Body of pancreas (tissue), 4 donors: ENCODE measurements at regions not wholly inside any gene's neighbourhood (a gene's known extent, or its start where the extent isn't known, plus 50 kb on each side); places are given as distances from the start of the nearest gene placed in this dataset.

Experiments
- ATAC-seq: fragments of 150-250 bp; one replicate; pipeline ENCODE4 v1.9.1; 2016
- DNase-seq, 4 donors: peaks; one replicate each; pipeline ENCODE4 v3.0.0-alpha.2; 2019
- H3K27ac ChIP-seq, 4 donors: fragments of 200-600 bp; sonication (generic); 1 replicate in 3 of 4; 2 replicates in 1 of 4; pipeline versions ENCODE4 v1.5.1 to v1.6.1; 2016 to 2019; ENCODE audit warnings: mild to moderate bottlenecking in 1 of 4, mixed read lengths in 1 of 4, moderate library complexity in 1 of 4
- H3K27me3 ChIP-seq, 2 donors: fragments of 200-600 bp; sonication (generic); one replicate each; pipeline ENCODE4 v1.6.0; 2016; ENCODE audit warnings: mild to moderate bottlenecking in 1 of 2
- H3K36me3 ChIP-seq, 2 donors: fragments of 200-600 bp; sonication (generic); replicated peaks in 1 of 2; 2 replicates each; pipeline ENCODE4 v1.5.1; 2016; ENCODE audit warnings: low read depth in 2 of 2; ENCODE audit not compliant: insufficient read depth in 1 of 2
- H3K4me1 ChIP-seq: fragments of 200-600 bp; sonication (generic); one replicate; pipeline ENCODE4 v1.6.0; 2016
- H3K4me3 ChIP-seq, 2 donors: fragments of 200-600 bp; sonication (generic); 1 replicate in 1 of 2; 2 replicates in 1 of 2; pipeline ENCODE4 v1.5.1; 2016 to 2019
- H3K9me3 ChIP-seq, 3 donors: fragments of 200-600 bp; sonication (generic); 1 replicate in 2 of 3; 2 replicates in 1 of 3; pipeline ENCODE4 v1.5.1; 2016
- CTCF ChIP-seq, 7 experiments: fragments of 450-650 bp in 4 of 7; fragments of 200-600 bp in 3 of 7; sonication (generic) in 3 of 7; IDR thresholded peaks; one replicate each; pipeline ENCODE4 v1.5.1; 2016 to 2019; ENCODE audit warnings: antibody characterized with exemption in 7 of 7
- POLR2A ChIP-seq, 3 donors: fragments of 450-650 bp; IDR thresholded peaks; one replicate each; pipeline ENCODE4 v1.6.1; 2016; ENCODE audit warnings: antibody characterized with exemption in 3 of 3, mild to moderate bottlenecking in 2 of 3
- WGBS, 2 donors: methylation state at CpG; one replicate each; pipeline ENCODE4 v1.1.5; 2017; 5-methylcytosine and 5-hydroxymethylcytosine counted together
- intact Hi-C: fragments of 100-400 bp; cut with DNase I; formaldehyde crosslinking; loops from one replicate; pipeline ENCODE4 v1.15.1; 2023

- Histone ChIP-seq H3K27me3 (no peaks in the 10 kb centered on the region), H3K27ac (no peak overlapping the region), H3K4me1 (no peaks in the 10 kb centered on the region), H3K4me3 (no peak overlapping the region), H3K36me3 (no peaks in the 10 kb centered on the region), H3K9me3 (no peaks in the 10 kb centered on the region)
- no peak for DNase-seq
- intact Hi-C loops: no loop called here
- TF ChIP-seq CTCF (IDR thresholded peaks at IDR 0.05) (no peak), POLR2A (IDR thresholded peaks at IDR 0.05) (no peak)
- ATAC-seq: no peak
Measured at GRCh38 chrX:95841863-95842262, 842.8 kb upstream of the DIAPH2 start.

GRCh38 chrX:95860127-95860526, 824.5 kb upstream of the DIAPH2 start:
- H3K27me3 ChIP-seq: no peaks in the 10 kb centered on the region
- intact Hi-C loops: no loop called here
- H3K36me3 ChIP-seq: no peaks in the 10 kb centered on the region
- DNase-seq: no peak
- H3K27ac ChIP-seq: no peak overlapping the region
- no peaks in the 10 kb centered on the region for H3K4me1 ChIP-seq
- no peak for ATAC-seq
- no peaks in the 10 kb centered on the region for H3K9me3 ChIP-seq
- 50 to 84% methylated on average over 1 of the region's 1 CpG for WGBS, 2 donors
- TF ChIP-seq POLR2A (IDR thresholded peaks at IDR 0.05) (no peak), CTCF (IDR thresholded peaks at IDR 0.05) (no peak)
- no peak overlapping the region for H3K4me3 ChIP-seq

GRCh38 chrX:95875661-95876060, 809.0 kb upstream of the DIAPH2 start:
- Histone ChIP-seq H3K4me3 (no peak overlapping the region), H3K36me3 (no peaks in the 10 kb centered on the region), H3K27me3 (no peaks in the 10 kb centered on the region), H3K9me3 (no peaks in the 10 kb centered on the region), H3K4me1 (no peaks in the 10 kb centered on the region), H3K27ac (no peak overlapping the region)
- intact Hi-C loops: no loop called here
- no peak for ATAC-seq
- TF ChIP-seq CTCF (IDR thresholded peaks at IDR 0.05) (no peak), POLR2A (IDR thresholded peaks at IDR 0.05) (no peak)
- WGBS, 2 donors: 25 to 29% methylated on average over 1 of the region's 1 CpG
- no peak for DNase-seq

GRCh38 chrX:95878874-95879273, 805.8 kb upstream of the DIAPH2 start:
- no peaks in the 10 kb centered on the region for H3K4me1 ChIP-seq
- H3K27me3 ChIP-seq: no peaks in the 10 kb centered on the region
- intact Hi-C loops: no loop called here
- ATAC-seq (no peak), DNase-seq (no peak)
- no peaks in the 10 kb centered on the region for H3K36me3 ChIP-seq
- TF ChIP-seq CTCF (IDR thresholded peaks at IDR 0.05): no peak
- TF ChIP-seq POLR2A (IDR thresholded peaks at IDR 0.05): no peak
- H3K27ac ChIP-seq: no peak overlapping the region
- no peak overlapping the region for H3K4me3 ChIP-seq
- WGBS, 2 donors: 26 to 33% methylated on average over 4 of the region's 4 CpGs
- H3K9me3 ChIP-seq: no peaks in the 10 kb centered on the region

GRCh38 chrX:95884186-95884585, 800.5 kb upstream of the DIAPH2 start:
- intact Hi-C loops: no loop called here
- 34 to 44% methylated on average over 2 of the region's 2 CpGs for WGBS, 2 donors
- H3K36me3 ChIP-seq: no peaks in the 10 kb centered on the region
- no peaks in the 10 kb centered on the region for H3K27me3 ChIP-seq
- H3K4me3 ChIP-seq: no peak overlapping the region
- no peaks in the 10 kb centered on the region for H3K4me1 ChIP-seq
- H3K27ac ChIP-seq: no peak overlapping the region
- no peak for DNase-seq
- ATAC-seq: no peak
- H3K9me3 ChIP-seq: no peaks in the 10 kb centered on the region
- TF ChIP-seq POLR2A (IDR thresholded peaks at IDR 0.05): no peak
- TF ChIP-seq CTCF (IDR thresholded peaks at IDR 0.05): no peak
